ENCODE measurements at regions not wholly inside any gene's neighbourhood (a gene's known extent, or its start where the extent isn't known, plus 50 kb on each side); places are given as distances from the start of the nearest gene placed in this dataset.
"Not testable (repeated sequence)": the region's sequence is repeated elsewhere in the genome, so short reads cannot be mapped to it uniquely, and the experiment has no call there.

GRCh38 chr13:50156561-50157127 is 141.4 kb downstream of the KCNRG start:
- DNase-seq (ENCODE audit: low read depth): no peak

GRCh38 chr13:50158385-50159165 is 143.3 kb downstream of the KCNRG start:
- no peak for DNase-seq (ENCODE audit: low read depth)

GRCh38 chr13:50159607-50160006 is 144.4 kb downstream of the KCNRG start:
- no peak for DNase-seq (ENCODE audit: low read depth)

DNA sequence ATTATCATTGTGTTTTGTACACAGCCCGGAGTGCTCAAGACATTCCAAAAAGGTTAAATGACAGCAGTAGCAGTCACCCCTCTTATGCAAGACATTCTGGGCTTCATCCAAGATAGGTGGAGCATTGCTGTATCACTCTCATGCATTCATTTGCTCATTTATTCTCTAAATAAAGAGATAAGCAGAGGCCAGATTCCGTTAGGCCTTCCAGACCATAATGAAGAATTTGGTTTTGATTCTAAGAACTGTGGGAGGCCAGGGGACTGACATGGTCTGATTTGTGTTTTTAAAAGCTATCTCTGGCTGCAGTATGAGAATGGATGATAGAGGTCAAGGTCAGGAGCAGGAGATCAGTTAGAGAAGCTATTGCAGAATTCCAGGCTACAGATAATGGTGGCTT is 145.8 kb downstream of the KCNRG start:
- DNase-seq (ENCODE audit: low read depth): no peak

- no peak for DNase-seq (ENCODE audit: low read depth)
Measured at GRCh38 chr13:50162001-50162400, 146.8 kb downstream of the KCNRG start.

GRCh38 chr13:50162567-50162966 is 147.3 kb downstream of the KCNRG start:
- no peak for DNase-seq (ENCODE audit: low read depth)

GRCh38 chr13:50167224-50167947 is 152.1 kb downstream of the KCNRG start:
- DNase-seq (ENCODE audit: low read depth): no peak

GRCh38 chr13:50167967-50168366 is 152.7 kb downstream of the KCNRG start:
- no peak for DNase-seq (ENCODE audit: low read depth)

DNA sequence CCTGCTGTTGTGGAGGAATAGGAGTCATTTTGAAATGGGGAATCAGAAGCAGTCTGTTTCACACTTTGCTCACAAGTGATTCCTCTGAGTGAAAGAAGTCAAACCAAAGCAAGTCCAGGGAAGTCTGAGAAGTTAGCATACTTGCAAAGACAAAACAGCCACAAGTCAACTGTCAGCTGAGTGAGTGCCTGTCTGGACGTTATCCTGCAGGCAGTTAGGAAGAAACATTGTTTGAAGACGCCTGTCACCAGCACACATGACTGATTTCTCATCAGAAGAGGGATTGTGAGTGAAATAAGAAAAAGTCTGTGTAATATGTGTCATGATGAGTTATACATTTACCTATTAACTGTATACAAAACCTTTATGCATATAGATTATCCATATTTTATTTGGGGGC is 153.5 kb downstream of the KCNRG start:
- DNase-seq (ENCODE audit: low read depth): no peak

- DNase-seq (ENCODE audit: low read depth): no peak
Measured at GRCh38 chr13:50170447-50171037, 155.3 kb downstream of the KCNRG start.

- no peak for DNase-seq (ENCODE audit: low read depth)
Measured at GRCh38 chr13:50171590-50172282, 156.5 kb downstream of the KCNRG start.

DNA sequence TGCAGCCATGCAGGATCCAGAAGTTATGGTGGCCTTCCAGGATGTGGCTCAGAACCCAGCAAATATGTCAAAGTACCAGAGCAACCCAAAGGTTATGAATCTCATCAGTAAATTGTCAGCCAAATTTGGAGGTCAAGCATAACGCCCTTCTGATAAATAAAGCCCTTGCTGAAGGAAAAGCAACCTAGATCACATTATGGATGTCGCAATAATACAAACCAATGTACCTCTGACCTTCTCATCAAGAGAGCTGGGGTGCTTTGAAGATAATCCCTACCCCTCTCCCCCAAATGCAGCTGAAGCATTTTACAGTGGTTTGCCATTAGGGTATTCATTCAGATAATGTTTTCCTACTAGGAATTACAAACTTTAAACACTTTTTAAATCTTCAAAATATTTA is 157.8 kb downstream of the KCNRG start:
- not testable (repeated sequence) for DNase-seq (ENCODE audit: low read depth)

DNA sequence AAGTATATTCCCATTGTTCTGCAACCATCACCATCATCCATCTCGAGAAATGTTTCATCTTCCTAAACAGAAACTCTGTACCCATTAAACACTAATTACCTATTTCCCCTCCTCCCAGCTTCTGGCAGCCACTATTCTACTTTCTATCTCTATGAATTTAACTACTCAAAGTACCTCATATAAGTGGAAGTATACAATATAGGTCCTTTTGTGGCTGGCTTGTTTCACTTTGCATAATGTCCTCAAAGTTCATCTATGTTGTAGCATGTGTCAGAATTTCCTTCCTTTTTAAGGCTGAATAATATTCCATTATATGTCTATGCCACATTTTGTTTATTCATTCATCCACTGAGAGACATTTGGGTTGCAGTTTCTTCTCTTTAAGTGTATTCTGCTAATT is 159.4 kb downstream of the KCNRG start:
- DNase-seq (ENCODE audit: low read depth): no peak

GRCh38 chr13:50179977-50180376 is 164.7 kb downstream of the KCNRG start:
- DNase-seq (ENCODE audit: low read depth): no peak

DNA sequence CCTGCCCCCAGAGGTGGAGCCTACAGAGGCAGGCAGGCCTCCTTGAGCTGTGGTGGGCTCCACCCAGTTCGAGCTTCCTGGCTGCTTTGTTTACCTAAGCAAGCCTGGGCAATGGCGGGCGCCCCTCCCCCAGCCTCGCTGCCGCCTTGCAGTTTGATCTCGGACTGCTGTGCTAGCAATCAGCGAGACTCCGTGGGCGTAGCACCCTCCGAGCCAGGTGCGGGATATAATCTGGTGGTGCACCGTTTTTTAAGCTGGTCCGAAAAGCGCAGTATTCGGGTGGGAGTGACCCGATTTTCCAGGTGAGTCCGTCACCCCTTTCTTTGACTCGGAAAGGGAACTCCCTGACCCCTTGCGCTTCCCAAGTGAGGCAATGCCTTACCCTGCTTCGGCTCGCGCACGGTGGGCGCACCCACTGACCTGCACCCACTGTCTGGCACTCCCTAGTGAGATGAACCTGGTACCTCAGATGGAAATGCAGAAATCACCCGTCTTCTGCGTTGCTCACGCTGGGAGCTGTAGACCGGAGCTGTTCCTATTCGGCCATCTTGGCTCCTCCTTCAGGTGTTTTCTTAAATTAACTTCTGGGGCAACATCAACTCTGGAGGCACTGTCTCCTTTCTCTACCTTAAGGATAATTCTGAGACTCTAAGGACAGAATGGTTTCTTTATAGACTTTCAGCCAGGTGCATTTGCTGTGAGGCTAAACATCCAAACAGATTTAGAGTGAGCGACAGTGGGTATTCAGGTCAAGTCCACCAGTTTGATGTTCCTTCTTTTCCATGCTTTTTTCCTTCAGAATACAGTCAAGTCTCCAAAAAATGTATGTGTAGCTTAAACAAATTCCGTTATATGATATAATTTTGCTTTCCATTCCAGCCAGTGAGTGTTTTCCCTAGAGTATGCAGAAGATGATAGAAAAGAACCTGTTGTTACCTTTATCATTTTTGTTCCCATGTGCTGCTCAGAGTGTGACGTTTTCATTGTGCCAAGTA is 170.8 kb downstream of the KCNRG start:
- DNase-seq (ENCODE audit: low read depth): not testable (repeated sequence)

DNA sequence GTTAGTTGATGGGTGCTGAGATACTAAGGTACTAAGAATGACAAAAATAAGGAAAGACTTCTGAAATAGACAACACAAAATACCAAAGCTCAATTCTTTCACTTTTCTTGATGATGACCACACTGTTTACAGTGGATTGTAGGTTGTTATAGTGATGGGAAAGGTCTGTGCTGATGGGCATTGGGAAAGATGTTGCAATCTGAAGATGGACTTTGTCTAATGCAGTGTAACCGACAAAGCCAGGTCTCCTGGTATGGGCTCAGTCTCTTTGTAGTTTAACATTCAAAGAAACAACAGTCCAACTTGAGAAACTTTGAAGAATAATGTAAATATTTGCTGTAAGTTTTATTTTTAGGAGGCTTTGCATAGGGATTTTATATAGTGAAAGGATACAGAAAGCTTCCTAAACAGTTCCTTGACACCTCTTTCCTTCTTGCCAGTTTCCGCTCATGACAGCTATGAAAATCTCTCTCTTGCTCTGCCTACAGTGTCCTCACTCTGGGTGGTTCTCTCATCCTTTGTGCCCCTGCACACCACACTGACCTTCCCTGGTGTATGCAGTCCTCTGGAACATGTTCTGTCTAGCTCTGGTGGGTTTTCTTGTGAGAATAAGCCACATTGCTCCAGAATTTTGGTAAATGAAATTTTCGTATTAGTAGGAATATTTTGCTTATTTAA is 172.2 kb downstream of the KCNRG start:
- DNase-seq (ENCODE audit: low read depth): no peak

GRCh38 chr13:50188696-50189095 is 173.5 kb downstream of the KCNRG start:
- DNase-seq (ENCODE audit: low read depth): no peak

DNA sequence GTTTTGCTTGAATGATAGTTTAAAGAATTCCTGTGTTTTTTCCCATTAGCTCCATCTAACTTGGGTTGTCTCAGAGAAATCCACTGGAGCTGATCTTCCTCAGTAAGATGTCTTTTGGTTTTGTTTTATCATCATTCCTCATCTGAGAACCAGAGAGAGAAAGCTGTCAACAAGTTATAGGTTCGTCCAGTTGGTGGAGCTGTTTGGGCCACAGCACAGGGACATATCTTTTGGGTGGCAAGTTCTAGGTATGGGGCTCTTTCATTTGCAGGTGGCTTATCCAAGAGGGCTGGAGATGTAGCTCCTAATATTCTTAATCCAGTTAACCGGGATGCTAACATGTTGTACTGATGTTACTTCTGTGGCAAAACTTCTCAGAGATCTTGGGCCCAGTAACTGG is 174.2 kb downstream of the KCNRG start:
- DNase-seq (ENCODE audit: low read depth): no peak

GRCh38 chr13:50191004-50191403 is 175.8 kb downstream of the KCNRG start:
- no peak for DNase-seq (ENCODE audit: low read depth)

DNA sequence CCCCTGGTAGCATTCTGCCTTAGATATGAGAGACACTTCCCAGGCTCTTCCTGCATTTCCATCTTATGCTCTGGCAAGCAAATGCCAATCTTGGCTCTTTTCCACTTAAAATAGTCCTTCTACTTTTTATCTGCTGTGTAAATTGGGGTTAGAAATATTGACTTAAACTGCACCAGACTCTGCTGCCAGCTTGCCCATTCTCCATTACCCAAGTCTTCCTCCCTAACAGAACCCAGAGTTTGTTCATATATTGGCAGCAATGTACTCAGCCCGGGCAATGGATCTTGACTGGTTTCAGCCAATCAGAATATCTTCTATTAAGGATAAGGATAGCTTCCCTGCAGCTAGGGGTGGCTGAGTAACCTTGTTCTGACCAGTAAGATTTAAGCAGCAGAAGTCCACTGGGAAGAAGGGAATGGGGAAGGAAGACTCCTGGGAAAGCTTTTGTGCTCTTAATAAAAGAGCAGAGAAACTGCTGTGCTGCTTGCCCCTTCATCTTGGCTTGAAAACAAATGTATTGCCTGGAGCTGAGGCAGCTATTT is 177.1 kb downstream of the KCNRG start:
- no peak for DNase-seq (ENCODE audit: low read depth)
